Spleen (tissue), 11 donors: ENCODE measurements at regions not wholly inside any gene's neighbourhood (a gene's known extent, or its start where the extent isn't known, plus 50 kb on each side); places are given as distances from the start of the nearest gene placed in this dataset.

Experiments used
- DNase-seq: peaks from one replicate; pipeline ENCODE4 v3.0.0-alpha.2; 2020
- H3K27ac ChIP-seq, 8 donors: fragments of 200-600 bp; sonication (generic) in 7 of 8; 1 replicate in 4 of 8; 2 replicates in 4 of 8; pipeline versions ENCODE4 v1.5.0 to v1.8.0; 2016 to 2021; ENCODE audit warnings: inconsistent platforms in 4 of 8, mild to moderate bottlenecking in 4 of 8, moderate library complexity in 1 of 8
- H3K27me3 ChIP-seq, 7 donors: fragments of 200-600 bp; sonication (generic) in 6 of 7; replicated peaks in 1 of 7; 1 replicate in 4 of 7; 2 replicates in 3 of 7; pipeline versions ENCODE4 v1.5.0 to v1.8.0; 2016 to 2021; ENCODE audit warnings: inconsistent platforms in 3 of 7, mild to moderate bottlenecking in 1 of 7
- H3K36me3 ChIP-seq, 6 donors: fragments of 200-600 bp; sonication (generic) in 5 of 6; 1 replicate in 4 of 6; 2 replicates in 2 of 6; pipeline versions ENCODE4 v1.5.0 to v1.8.0; 2016 to 2021; ENCODE audit warnings: inconsistent platforms in 2 of 6
- H3K4me1 ChIP-seq, 6 donors: fragments of 200-600 bp; sonication (generic) in 5 of 6; 1 replicate in 3 of 6; 2 replicates in 3 of 6; pipeline versions ENCODE4 v1.5.0 to v1.8.0; 2016 to 2021; ENCODE audit warnings: inconsistent platforms in 3 of 6
- H3K4me3 ChIP-seq, 8 donors: fragments of 200-600 bp; sonication (generic) in 7 of 8; 1 replicate in 4 of 8; 2 replicates in 4 of 8; pipeline versions ENCODE4 v1.5.0 to v1.8.0; 2016 to 2021; ENCODE audit warnings: inconsistent platforms in 4 of 8, mild to moderate bottlenecking in 4 of 8, moderate library complexity in 2 of 8
- H3K9me3 ChIP-seq, 8 donors: fragments of 200-600 bp; sonication (generic) in 7 of 8; 1 replicate in 4 of 8; 2 replicates in 4 of 8; pipeline versions ENCODE4 v1.5.0 to v1.8.0; 2016 to 2021; ENCODE audit warnings: inconsistent platforms in 4 of 8
- POLR2A ChIP-seq, 3 donors: fragments of 450-650 bp; IDR thresholded peaks; one replicate each; pipeline ENCODE4 v1.5.1; 2017; ENCODE audit warnings: antibody characterized with exemption in 3 of 3, mild to moderate bottlenecking in 1 of 3
- POLR2AphosphoS5 ChIP-seq, 3 donors: sonication (generic); formaldehyde crosslinking; IDR thresholded peaks; one replicate each; pipeline ENCODE4 v1.5.1; 2017; ENCODE audit warnings: antibody characterized with exemption in 3 of 3
- WGBS, 5 donors: extraction: QIAGEN DNeasy Blood & Tissue Kit in 3 of 5; methylation state at CpG; one replicate each; pipeline versions ENCODE4 v1.1.5 to v1.1.7; 2013 to 2018; 5-methylcytosine and 5-hydroxymethylcytosine counted together
- intact Hi-C: fragments of 100-400 bp; cut with DNase I; formaldehyde crosslinking; loops from one replicate; pipeline ENCODE4 v1.15.0; 2023; ENCODE audit warnings: low total_unique reads
- TF ChIP-seq, protein P1 (sequence below), 11 experiments: fragments of 200-600 bp in 7 of 11; fragments of 450-650 bp in 4 of 11; sonication (generic) in 4 of 11; IDR thresholded peaks in 8 of 11; conservative IDR thresholded peaks in 3 of 11; 1 replicate in 7 of 11; 2 replicates in 4 of 11; pipeline versions ENCODE4 v1.4.0 to v1.8.0; 2016 to 2021; ENCODE audit warnings: antibody characterized with exemption in 11 of 11, inconsistent platforms in 4 of 11, mild to moderate bottlenecking in 1 of 11
- donor health status: healthy with polysubstance abuse.
- donor health status: DM: no; HTN: no; CAD: no; lungs with moderate emphysema.
- donor health status: DM: no; HTN: no; CAD: no.
- donor health status: Bipolar disorder and iron deficiency.
- donor health status: healthy.
- donor health status: DM: no; HTN: no; CAD: no.
- donor health status: DM: yes; HTN: yes; CAD: no.

GRCh38 chr6:165222315-165223025, 86.9 kb downstream of the C6orf118 start:
- Histone ChIP-seq H3K4me1 (no peaks in the 10 kb centered on the region), H3K36me3 (no peaks in the 10 kb centered on the region), H3K9me3 (peaks cover 0 to 8% (median 0%) of the 10 kb centered on the region in 8 donors), H3K27me3 (no peaks in the 10 kb centered on the region), H3K27ac (no peak overlapping the region), H3K4me3 (no peak overlapping the region)
- intact Hi-C loops: no loop called here
- no peak for DNase-seq
- no peak for TF ChIP-seq POLR2AphosphoS5 (IDR thresholded peaks at IDR 0.05)
- 76 to 91% (median 80%) methylated on average over 4 to 5 of the region's 5 CpGs for WGBS, 5 donors

- TF ChIP-seq POLR2AphosphoS5 (IDR thresholded peaks at IDR 0.05) (no peak), POLR2A (IDR thresholded peaks at IDR 0.05) (no peak)
- TF ChIP-seq, protein P1, sequence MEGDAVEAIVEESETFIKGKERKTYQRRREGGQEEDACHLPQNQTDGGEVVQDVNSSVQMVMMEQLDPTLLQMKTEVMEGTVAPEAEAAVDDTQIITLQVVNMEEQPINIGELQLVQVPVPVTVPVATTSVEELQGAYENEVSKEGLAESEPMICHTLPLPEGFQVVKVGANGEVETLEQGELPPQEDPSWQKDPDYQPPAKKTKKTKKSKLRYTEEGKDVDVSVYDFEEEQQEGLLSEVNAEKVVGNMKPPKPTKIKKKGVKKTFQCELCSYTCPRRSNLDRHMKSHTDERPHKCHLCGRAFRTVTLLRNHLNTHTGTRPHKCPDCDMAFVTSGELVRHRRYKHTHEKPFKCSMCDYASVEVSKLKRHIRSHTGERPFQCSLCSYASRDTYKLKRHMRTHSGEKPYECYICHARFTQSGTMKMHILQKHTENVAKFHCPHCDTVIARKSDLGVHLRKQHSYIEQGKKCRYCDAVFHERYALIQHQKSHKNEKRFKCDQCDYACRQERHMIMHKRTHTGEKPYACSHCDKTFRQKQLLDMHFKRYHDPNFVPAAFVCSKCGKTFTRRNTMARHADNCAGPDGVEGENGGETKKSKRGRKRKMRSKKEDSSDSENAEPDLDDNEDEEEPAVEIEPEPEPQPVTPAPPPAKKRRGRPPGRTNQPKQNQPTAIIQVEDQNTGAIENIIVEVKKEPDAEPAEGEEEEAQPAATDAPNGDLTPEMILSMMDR (IDR thresholded peaks at IDR 0.05 in 8 of 11, conservative IDR thresholded peaks at IDR 0.05 in 3 of 11): no peak
- Histone ChIP-seq H3K4me1 (no peaks in the 10 kb centered on the region), H3K27me3 (no peaks in the 10 kb centered on the region), H3K36me3 (no peaks in the 10 kb centered on the region), H3K4me3 (no peak overlapping the region), H3K27ac (no peak overlapping the region), H3K9me3 (peaks cover 0 to 15% (median 2%) of the 10 kb centered on the region in 8 donors)
- WGBS, 5 donors: 46 to 64% (median 56%) methylated on average over 5 of the region's 5 CpGs
- intact Hi-C loops: no loop called here
- DNase-seq: no peak
Measured at GRCh38 chr6:165220045-165220444, 89.4 kb downstream of the C6orf118 start.

DNA sequence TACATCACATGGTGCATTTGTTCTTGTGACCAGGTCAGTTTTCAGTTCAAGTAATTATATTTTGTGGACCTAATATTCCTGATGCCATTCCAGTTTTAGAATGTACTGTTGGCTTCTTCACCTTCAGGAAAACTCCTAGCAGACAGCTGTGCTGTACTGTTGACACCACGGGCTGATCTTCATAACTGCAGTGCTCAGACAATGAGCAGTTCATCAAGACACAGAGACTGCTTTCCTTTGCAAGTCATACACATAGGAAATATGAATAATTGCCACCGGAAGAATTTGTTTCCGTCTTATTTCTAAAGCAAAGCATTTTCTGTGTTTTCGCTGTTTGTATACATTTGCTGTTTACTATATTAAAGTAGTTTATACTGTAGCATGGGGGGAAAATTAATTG, 89.8 kb downstream of the C6orf118 start:
- 55 to 67% (median 62%) methylated on average over 4 of the region's 4 CpGs for WGBS, 5 donors
- TF ChIP-seq, protein P1 (IDR thresholded peaks at IDR 0.05 in 8 of 11, conservative IDR thresholded peaks at IDR 0.05 in 3 of 11): no peak
- TF ChIP-seq POLR2AphosphoS5 (IDR thresholded peaks at IDR 0.05): no peak
- TF ChIP-seq POLR2A (IDR thresholded peaks at IDR 0.05): no peak

GRCh38 chr6:165218829-165219228, 90.6 kb downstream of the C6orf118 start:
- intact Hi-C loops: no loop called here
- DNase-seq: no peak
- WGBS, 5 donors: 49 to 71% (median 57%) methylated on average over 3 of the region's 3 CpGs
- no peaks in the 10 kb centered on the region for H3K27me3 ChIP-seq
- no peak overlapping the region for H3K4me3 ChIP-seq
- peaks cover 0 to 22% (median 2%) of the 10 kb centered on the region in 8 donors for H3K9me3 ChIP-seq
- no peaks in the 10 kb centered on the region for H3K36me3 ChIP-seq
- H3K4me1 ChIP-seq: no peaks in the 10 kb centered on the region
- no peak overlapping the region for H3K27ac ChIP-seq
- TF ChIP-seq, protein P1 (IDR thresholded peaks at IDR 0.05 in 8 of 11, conservative IDR thresholded peaks at IDR 0.05 in 3 of 11): no peak
- no peak for TF ChIP-seq POLR2A (IDR thresholded peaks at IDR 0.05)
- no peak for TF ChIP-seq POLR2AphosphoS5 (IDR thresholded peaks at IDR 0.05)

More for the DNA sequence above, 89.8 kb downstream of the C6orf118 start:
- intact Hi-C loops: no loop called here
- H3K9me3 ChIP-seq: peaks cover 0 to 15% (median 2%) of the 10 kb centered on the region in 8 donors
- H3K36me3 ChIP-seq: no peaks in the 10 kb centered on the region
- no peak overlapping the region for H3K4me3 ChIP-seq
- H3K4me1 ChIP-seq: no peaks in the 10 kb centered on the region
- no peaks in the 10 kb centered on the region for H3K27me3 ChIP-seq
- DNase-seq: no peak
- H3K27ac ChIP-seq: no peak overlapping the region
